Right ventricle myocardium inferior (tissue), 1 donor: ENCODE measurements at regions not wholly inside any gene's neighbourhood (a gene's known extent, or its start where the extent isn't known, plus 50 kb on each side); places are given as distances from the start of the nearest gene placed in this dataset.
A peak's percentile ranks its signal among the peaks of the same experiment; 100 is the strongest.

ENCODE experiments used
- ATAC-seq: fragments of 200-7000 bp; cut with Tn5 transposase; one replicate; pipeline ENCODE4 v1.9.1; 2020; ENCODE audit warnings: mild to moderate bottlenecking, moderate library complexity
- DNase-seq: peaks from one replicate; pipeline ENCODE4 v3.0.0; 2021; ENCODE audit errors: missing footprints
- intact Hi-C: fragments of 100-400 bp; cut with DNase I; formaldehyde crosslinking; loops from one replicate; pipeline ENCODE4 v1.11.0; 2022
- donor health status: DM: no; HTN: yes; CAD: no; lungs with severe emphysema.

DNA sequence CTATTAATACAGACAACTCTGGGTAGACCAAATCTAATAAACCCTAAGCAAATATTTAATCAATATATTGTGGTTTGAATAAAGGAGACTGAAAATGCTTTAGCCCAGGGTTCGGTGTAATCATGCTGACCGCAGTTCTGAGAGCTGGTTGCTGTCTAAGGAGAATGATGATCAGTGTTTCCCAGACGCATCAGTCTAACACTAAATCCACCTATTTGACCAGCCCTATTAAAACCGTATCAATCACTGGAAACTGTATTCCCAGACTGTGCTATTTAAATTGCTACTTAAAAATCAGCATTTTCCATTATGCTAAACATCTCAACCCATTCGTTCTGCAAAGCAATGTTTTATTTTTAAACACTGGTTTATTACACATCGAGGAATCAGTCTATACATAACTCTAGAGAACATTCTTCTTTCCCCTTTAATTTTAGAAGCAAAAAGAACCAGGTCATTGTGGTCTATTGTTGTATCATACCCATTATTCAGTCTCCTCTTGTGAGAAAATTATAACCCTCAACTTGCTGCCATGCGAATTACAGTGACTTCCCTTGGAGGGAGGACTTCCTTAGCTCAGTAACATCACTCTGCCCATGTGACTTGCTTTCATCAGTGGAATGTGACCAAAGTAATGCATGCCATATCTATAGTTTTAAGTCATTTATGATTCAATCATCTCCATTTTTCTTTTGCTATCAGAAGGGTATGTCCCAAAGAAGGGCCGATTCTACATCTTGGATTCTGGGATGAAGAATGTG is 515.2 kb upstream of the JAG1 start:
- DNase-seq (no peak), ATAC-seq (no peak)
- intact Hi-C loops = no loop called here

- intact Hi-C loops = no loop called here
- ATAC-seq = no peak
- no peak for DNase-seq
These were observed 516.9 kb upstream of the JAG1 start for GRCh38 chr20:11190741-11191140.

DNA sequence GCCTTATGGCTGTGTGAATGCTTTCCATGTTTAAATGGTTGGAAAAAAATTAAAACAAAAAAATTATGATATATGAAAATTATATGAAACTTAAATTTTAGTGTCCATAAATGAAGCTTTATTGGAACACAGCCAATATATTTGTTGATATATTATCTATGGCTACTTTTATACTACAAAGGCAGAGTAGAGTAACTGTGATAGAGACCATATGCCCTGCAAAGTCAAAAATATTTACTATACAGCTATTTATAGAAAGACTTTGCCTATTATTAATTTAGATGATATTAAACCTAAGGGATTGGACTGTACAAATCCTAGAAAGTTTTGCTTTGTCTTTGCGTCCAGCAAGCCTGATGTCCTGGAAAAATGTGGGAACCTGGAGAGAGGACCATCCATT is 518.3 kb upstream of the JAG1 start:
- ATAC-seq (no peak), DNase-seq (no peak)
- intact Hi-C loops = no loop called here

GRCh38 chr20:11193241-11193640 is 519.4 kb upstream of the JAG1 start:
- intact Hi-C loops = no loop called here
- no peak for ATAC-seq
- DNase-seq = no peak

- no peak for DNase-seq
- intact Hi-C loops = no loop called here
- ATAC-seq = peak; percentile 65
These were observed 521.4 kb upstream of the JAG1 start for GRCh38 chr20:11195169-11195568.

DNA sequence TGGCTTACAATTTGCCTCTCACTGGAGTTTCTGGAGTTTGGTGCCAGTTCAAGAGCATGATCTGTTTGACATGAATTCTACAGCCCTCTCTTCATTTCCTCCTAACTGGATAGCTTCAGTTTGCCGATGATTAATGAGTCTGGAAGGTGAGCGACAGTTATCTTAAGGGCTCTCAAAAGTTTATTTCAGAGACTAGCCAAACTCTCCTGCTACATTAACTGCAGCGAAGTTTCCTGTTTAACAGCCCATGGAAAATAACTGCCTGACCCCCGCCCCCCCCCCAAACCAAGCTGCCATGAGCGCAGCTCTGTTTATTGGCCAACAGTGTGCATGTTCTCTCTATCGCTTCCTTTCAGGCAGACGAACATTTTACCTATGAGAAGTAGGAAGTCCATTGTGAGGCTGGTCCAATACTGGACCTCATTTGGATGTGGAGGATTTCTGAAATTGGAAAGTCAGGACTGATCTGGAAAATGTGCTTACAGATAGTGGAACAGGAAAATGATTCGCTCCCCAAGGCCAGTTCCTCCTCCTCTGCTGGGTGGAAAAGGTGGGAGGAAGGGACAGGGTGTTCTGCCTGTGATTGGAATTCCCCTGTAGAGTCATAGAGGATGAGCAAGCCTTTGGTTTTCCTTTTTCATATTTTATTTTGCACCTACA is 522.2 kb upstream of the JAG1 start:
- ATAC-seq (peak; percentile 26), DNase-seq (no peak)
- intact Hi-C loops = no loop called here

DNA sequence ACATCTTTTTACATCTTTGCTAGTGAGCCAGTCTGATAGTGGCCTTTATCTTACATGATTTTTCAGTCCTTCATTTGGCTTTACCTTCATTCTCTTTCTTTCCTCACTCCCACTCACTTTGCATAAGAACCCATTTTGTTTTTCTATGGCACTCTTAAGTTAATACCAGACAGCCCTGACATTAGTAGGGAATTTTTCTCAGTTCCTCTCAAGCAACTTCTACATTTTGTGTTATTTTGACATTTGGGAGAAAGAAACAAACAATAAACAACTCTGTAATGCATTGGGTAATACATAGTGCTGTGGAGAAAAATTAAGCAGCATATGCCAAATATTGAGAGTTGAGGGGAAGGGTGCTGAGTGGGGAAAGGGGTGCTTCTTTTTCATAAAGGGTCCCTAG is 524.1 kb upstream of the JAG1 start:
- ATAC-seq = no peak
- DNase-seq = no peak
- intact Hi-C loops = no loop called here

GRCh38 chr20:11200423-11200822 is 526.6 kb upstream of the JAG1 start:
- intact Hi-C loops = loop anchor here (10.0 kb wide), 1 partner anchor 226 kb away; no protein-coding TSS in a partner anchor
- DNase-seq (no peak), ATAC-seq (no peak)

GRCh38 chr20:11204926-11205768 is 531.3 kb upstream of the JAG1 start:
- intact Hi-C loops = loop anchor here (2.0 to 10.0 kb wide), 3 partner anchors 230 to 652 kb away; partner anchors contain the start of gene JAG1
- ATAC-seq (peak; percentile 89), DNase-seq (no peak)

DNA sequence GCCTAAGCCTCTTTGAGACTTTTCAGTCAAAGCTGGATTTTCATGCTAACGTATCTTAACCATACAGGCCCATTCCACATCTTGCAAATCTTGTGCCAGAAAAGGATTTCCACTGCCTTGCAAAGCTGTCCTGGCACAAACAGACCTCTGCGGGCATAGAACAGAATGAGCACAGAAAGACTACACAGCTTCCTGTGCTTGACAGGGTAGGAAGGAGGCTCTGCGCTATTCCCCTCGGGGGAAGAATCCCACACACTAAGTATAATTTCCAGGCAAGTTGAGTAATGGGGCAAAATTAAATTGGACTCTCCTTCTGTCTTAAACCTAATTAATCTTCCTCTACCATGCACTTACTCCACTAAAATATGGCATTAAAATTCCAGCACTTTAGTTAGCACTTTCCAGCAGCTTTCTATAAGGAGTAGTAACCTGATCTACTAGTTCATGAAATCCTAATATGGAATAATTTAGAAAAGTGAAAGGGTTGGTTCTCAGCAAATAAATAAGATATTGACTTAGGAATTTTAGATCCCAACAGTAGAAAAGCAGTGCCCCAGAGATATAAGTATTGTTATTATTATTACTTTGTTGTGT is 532.1 kb upstream of the JAG1 start:
- DNase-seq = no peak
- intact Hi-C loops = loop anchor here (2.0 to 10.0 kb wide), 3 partner anchors 231 to 653 kb away; partner anchors contain the start of gene JAG1
- no peak for ATAC-seq

GRCh38 chr20:11207749-11208502 is 534.1 kb upstream of the JAG1 start:
- intact Hi-C loops = loop anchor here (10.0 kb wide), 1 partner anchor 233 kb away; no protein-coding TSS in a partner anchor
- ATAC-seq (no peak), DNase-seq (no peak)

DNA sequence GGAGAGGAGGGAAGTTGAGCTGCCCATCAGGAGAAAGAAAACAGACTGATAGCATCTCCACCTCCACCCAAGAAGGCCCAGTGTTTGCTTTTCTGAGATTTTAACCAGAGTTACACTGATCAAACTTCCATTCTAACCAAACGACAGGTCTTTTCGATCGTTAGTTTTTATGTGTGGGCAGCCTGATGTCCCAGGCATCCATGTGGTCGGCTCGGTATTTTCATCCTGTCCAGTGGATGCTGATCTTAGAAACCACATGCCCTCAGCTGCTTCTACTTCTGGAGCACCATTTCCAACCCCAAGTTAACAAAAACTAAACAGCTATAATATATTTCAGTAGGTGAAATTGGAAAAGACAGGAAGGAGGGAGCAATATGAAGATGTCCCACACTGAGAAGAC is 536.8 kb upstream of the JAG1 start:
- intact Hi-C loops = no loop called here
- DNase-seq (no peak), ATAC-seq (no peak)

GRCh38 chr20:11212272-11212671 is 538.5 kb upstream of the JAG1 start:
- intact Hi-C loops = no loop called here
- DNase-seq = no peak
- ATAC-seq = no peak

GRCh38 chr20:11212902-11213301 is 539.1 kb upstream of the JAG1 start:
- intact Hi-C loops = no loop called here
- DNase-seq (no peak), ATAC-seq (no peak)

GRCh38 chr20:11214256-11214840 is 540.5 kb upstream of the JAG1 start:
- DNase-seq (no peak), ATAC-seq (no peak)
- intact Hi-C loops = no loop called here

GRCh38 chr20:11216451-11217314 is 542.9 kb upstream of the JAG1 start:
- DNase-seq = no peak
- peak; percentile 8 for ATAC-seq
- intact Hi-C loops = no loop called here
